ENCODE measurements at regions not wholly inside any gene's neighbourhood (a gene's known extent, or its start where the extent isn't known, plus 50 kb on each side); places are given as distances from the start of the nearest gene placed in this dataset.

DNA sequence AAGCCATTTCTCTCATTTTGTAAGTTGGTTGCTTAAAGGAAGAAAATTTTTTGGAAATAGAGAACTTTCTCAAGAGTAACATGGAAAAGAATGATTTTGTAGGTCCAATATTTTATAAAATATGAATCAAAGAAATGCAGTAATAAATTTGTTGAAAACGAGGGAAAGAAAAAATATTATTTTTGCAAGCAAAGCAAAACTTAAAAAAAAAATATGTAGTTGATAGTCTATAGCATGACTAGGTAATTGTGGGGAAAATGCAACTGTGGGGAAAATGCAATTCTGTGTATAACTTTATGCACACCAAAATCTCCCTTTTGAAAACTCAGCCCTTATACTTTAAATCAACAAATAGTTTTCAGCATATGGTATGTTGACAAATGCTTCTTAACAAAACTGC, 604.0 kb upstream of the AGTR1 start:
- ChIA-PET CTCF (interaction anchor here (0.6 kb wide), 1 partner anchor 346 kb away, joined by 3 read pairs; no protein-coding TSS in a partner anchor), POLR2A (ENCODE audit: low non-redundant PET) (no interaction called here)
- DNase-seq (ENCODE audit: low spot score): no peak
- H3K27ac ChIP-seq: no peak overlapping the region
- TF ChIP-seq, protein P1, sequence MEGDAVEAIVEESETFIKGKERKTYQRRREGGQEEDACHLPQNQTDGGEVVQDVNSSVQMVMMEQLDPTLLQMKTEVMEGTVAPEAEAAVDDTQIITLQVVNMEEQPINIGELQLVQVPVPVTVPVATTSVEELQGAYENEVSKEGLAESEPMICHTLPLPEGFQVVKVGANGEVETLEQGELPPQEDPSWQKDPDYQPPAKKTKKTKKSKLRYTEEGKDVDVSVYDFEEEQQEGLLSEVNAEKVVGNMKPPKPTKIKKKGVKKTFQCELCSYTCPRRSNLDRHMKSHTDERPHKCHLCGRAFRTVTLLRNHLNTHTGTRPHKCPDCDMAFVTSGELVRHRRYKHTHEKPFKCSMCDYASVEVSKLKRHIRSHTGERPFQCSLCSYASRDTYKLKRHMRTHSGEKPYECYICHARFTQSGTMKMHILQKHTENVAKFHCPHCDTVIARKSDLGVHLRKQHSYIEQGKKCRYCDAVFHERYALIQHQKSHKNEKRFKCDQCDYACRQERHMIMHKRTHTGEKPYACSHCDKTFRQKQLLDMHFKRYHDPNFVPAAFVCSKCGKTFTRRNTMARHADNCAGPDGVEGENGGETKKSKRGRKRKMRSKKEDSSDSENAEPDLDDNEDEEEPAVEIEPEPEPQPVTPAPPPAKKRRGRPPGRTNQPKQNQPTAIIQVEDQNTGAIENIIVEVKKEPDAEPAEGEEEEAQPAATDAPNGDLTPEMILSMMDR (conservative IDR thresholded peaks at IDR 0.05; ENCODE audit: low read depth): no peak

DNA sequence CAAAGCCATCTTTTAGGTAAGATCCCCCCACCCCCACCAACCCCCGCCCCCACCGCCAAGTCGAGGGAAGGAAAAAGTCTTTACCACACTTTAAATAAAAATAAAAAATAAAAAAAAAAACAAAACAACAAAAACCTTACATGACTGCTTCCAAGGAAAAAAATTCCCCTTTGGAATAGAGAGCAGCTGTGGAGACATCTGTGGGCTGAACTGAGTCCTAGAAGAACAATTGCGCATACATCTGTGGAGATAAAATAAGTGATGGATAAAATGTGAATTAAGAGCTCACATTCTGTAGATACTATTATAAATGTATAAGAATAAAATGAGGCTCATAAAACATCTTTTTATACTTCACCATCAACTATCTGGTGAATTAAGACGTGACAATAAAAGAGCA, 601.7 kb upstream of the AGTR1 start:
- POLR2A ChIA-PET (ENCODE audit: low non-redundant PET): no interaction called here
- TF ChIP-seq, protein P1 (conservative IDR thresholded peaks at IDR 0.05; ENCODE audit: low read depth): no peak
- CTCF ChIA-PET: interaction anchor here (0.6 kb wide), 1 partner anchor 76 kb away, joined by 4 read pairs; no protein-coding TSS in a partner anchor
- DNase-seq (ENCODE audit: low spot score): no peak
- no peak overlapping the region for H3K27ac ChIP-seq

DNA sequence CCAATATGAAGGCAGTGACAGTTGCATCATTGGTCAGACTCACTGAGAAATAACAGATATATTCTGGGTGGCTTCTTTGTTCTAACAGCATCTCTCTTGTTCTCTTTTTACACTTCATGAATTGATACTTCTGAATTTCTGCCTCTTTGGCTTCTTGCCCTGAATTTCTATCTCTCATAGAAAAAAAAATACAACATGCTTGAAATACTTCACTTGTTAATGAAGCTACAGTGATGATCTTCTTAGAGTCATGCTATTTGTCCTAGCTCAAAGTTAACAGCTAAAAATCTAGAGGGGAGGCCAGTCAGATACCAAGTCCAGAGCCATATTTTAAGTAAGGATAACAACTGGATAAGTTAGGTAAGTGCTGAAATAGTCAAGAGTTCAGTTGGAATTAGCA, 597.2 kb upstream of the AGTR1 start:
- CTCF ChIA-PET: no interaction called here
- H3K27ac ChIP-seq: no peak overlapping the region
- POLR2A ChIA-PET (ENCODE audit: low non-redundant PET): no interaction called here
- TF ChIP-seq, protein P1 (conservative IDR thresholded peaks at IDR 0.05; ENCODE audit: low read depth): no peak
- no peak for DNase-seq (ENCODE audit: low spot score)

DNA sequence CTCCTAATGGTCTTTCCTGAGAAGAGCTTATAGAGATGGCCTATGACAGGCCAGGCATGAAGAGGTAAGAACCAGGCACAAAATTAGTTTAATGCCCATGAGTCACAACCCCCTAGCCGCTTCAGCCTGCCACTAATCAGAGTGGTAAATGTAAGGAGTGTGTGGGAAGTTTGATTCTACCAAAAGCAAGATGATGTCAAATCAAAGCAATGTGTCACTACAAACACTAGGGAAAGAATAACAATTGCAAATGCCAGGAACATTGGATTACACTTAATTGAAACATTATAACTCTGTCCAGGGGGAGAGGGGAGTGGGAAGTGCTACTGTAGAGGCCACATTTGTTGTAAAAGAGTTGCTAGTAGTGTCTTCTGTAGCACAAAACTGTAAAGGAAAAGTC, 596.6 kb upstream of the AGTR1 start:
- no peak overlapping the region for H3K27ac ChIP-seq
- POLR2A ChIA-PET (ENCODE audit: low non-redundant PET): no interaction called here
- CTCF ChIA-PET: no interaction called here

DNA sequence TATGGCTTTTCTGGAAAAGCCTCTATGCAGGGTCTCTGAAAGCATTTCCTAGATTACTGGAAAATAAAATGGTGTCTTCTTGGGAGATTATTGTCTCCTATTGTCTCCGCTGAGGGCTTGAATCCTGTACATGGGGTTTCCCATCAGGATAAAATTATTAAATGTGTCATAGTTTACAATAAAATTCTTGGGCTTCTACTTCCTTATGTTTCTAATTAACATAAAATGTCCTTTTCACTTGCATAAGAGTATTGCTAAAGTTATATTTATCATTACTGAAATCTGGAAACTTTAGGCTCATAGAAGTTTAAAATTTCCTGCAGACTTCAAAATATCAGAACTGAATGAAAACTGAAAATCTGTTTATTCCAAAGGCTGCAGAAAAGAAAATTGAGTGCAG, 595.5 kb upstream of the AGTR1 start:
- CTCF ChIA-PET: no interaction called here
- DNase-seq (ENCODE audit: low spot score): no peak
- no peak overlapping the region for H3K27ac ChIP-seq
- POLR2A ChIA-PET (ENCODE audit: low non-redundant PET): no interaction called here
- TF ChIP-seq, protein P1 (conservative IDR thresholded peaks at IDR 0.05; ENCODE audit: low read depth): no peak

More for the DNA sequence above, 596.6 kb upstream of the AGTR1 start:
- no peak for DNase-seq (ENCODE audit: low spot score)
- TF ChIP-seq, protein P1 (conservative IDR thresholded peaks at IDR 0.05; ENCODE audit: low read depth): no peak

DNA sequence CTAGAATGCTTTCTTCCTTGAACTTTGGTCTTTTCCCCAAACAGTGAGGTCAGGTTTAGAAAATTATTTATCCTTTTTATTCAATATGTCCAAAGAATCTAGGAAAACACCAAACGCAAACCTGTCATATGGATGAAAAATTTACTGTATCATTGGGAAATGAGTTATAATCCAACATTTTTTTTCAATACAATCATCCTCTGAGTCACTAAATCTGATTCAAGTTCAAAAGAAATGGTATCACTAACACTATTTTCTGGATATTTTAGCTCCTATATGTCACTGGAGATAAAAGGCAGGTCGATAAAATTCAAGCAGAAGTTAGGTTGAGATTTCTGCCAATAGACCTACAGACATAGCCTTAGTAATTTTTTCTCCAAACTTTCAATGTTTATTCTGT, 591.6 kb upstream of the AGTR1 start:
- DNase-seq (ENCODE audit: low spot score): no peak
- TF ChIP-seq, protein P1 (conservative IDR thresholded peaks at IDR 0.05; ENCODE audit: low read depth): no peak
- no peak overlapping the region for H3K27ac ChIP-seq
- ChIA-PET CTCF (no interaction called here), POLR2A (ENCODE audit: low non-redundant PET) (no interaction called here)

DNA sequence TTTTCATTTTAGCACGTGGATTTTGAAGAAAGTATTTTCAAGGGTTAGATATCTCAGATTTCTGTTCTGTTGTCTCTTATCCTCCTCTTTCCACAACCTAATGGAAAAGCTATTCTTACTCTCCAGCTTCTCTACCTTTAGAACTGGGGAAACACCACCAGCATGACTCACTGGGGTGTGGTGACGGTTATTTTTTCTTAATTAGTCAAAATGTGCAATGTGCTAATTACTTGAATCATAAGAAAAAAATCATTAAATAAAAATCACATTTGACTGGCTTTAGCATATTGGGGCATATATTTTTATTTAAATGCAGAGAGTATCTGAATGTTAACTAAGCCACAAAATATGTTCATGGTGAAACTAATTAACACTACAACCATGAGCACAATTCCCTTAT, 570.7 kb upstream of the AGTR1 start:
- TF ChIP-seq, protein P1 (conservative IDR thresholded peaks at IDR 0.05; ENCODE audit: low read depth): no peak
- CTCF ChIA-PET: no interaction called here
- H3K27ac ChIP-seq: no peak overlapping the region
- no peak for DNase-seq (ENCODE audit: low spot score)
- POLR2A ChIA-PET (ENCODE audit: low non-redundant PET): no interaction called here

Measured in RWPE1 (cell line).